Cerebellar cortex (tissue), 1 donor: ENCODE measurements at regions not wholly inside any gene's neighbourhood (a gene's known extent, or its start where the extent isn't known, plus 50 kb on each side); places are given as distances from the start of the nearest gene placed in this dataset.

Source experiments
- DNase-seq: peaks from one replicate; pipeline ENCODE4 v3.0.0-alpha.2; 2015; ENCODE audit warnings: low spot score

GRCh38 chr5:139733698-139734538 is 61.7 kb upstream of the PSD2 start:
- peak; percentile 37 for DNase-seq

GRCh38 chr5:139734539-139734916 is 61.1 kb upstream of the PSD2 start:
- no peak for DNase-seq

GRCh38 chr5:139738193-139739149 is 57.1 kb upstream of the PSD2 start:
- DNase-seq: no peak

GRCh38 chr5:139739150-139739974 is 56.2 kb upstream of the PSD2 start:
- DNase-seq: peak; percentile 17

GRCh38 chr5:139740138-139740991 is 55.2 kb upstream of the PSD2 start:
- DNase-seq: peak; percentile 16

GRCh38 chr5:139740992-139741672 is 54.5 kb upstream of the PSD2 start:
- no peak for DNase-seq

- no peak for DNase-seq
Measured at GRCh38 chr5:139741823-139742172, 53.8 kb upstream of the PSD2 start.

GRCh38 chr5:139742173-139742903 is 53.3 kb upstream of the PSD2 start:
- peak; percentile 47 for DNase-seq

GRCh38 chr5:139743001-139743771 is 52.4 kb upstream of the PSD2 start:
- DNase-seq: peak; percentile 40

GRCh38 chr5:139743804-139744203 is 51.8 kb upstream of the PSD2 start:
- no peak for DNase-seq

GRCh38 chr5:139744471-139745131 is 51.0 kb upstream of the PSD2 start:
- DNase-seq: peak; percentile 93

- DNase-seq: peak; percentile 67
Measured at GRCh38 chr5:139745132-139745799, 50.3 kb upstream of the PSD2 start.

- DNase-seq: peak; percentile 95
Measured at GRCh38 chr5:139745800-139746690, 49.6 kb upstream of the PSD2 start.
